ENCODE measurements at regions not wholly inside any gene's neighbourhood (a gene's known extent, or its start where the extent isn't known, plus 50 kb on each side); places are given as distances from the start of the nearest gene placed in this dataset.

DNA sequence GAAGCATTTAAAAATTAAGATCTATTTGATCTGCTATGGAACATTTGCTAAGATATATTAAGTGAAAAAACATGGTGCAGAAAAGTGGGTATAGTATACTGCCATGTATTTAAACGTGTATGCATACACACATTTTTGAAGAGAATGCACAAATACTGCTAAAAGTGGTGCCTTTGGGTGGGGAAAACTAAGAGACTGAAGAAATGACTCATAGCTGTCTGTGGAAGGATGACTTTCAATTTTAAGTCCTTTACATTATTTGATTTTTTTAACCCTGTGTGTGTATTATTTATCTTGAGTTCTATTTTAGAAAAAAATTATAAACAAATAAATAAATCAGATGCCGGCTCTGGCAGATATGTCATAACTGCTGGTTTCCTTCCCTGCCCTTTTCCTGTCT, 120.7 kb upstream of the SLIT3 start:
- in situ Hi-C loops (cut with MboI; ENCODE audit: low pct_unique_long_range_greater_than_20kb, low sequenced_read_pairs), result no loop called here
- no peak for DNase-seq

DNA sequence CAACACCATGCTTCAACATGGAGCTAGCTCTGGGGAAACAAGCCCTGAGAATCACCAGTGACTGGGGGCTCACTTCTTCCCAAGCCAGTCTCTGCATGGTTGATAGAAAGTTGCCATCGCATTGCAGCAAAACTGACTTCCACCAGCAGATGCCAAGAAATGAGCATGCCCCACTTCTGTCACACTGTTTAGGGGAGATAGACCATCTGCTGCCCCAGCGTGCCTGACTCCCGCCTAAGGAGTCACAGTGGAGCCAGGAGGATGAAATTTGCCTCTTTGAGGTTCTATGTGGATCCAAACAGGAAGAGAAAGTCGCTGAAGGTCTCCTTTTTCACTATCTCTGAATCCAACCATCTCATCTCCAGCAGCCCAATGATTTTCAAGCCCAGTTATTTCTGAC, 116.7 kb upstream of the SLIT3 start:
- in situ Hi-C loops (cut with MboI; ENCODE audit: low pct_unique_long_range_greater_than_20kb, low sequenced_read_pairs), result no loop called here
- DNase-seq, result no peak

DNA sequence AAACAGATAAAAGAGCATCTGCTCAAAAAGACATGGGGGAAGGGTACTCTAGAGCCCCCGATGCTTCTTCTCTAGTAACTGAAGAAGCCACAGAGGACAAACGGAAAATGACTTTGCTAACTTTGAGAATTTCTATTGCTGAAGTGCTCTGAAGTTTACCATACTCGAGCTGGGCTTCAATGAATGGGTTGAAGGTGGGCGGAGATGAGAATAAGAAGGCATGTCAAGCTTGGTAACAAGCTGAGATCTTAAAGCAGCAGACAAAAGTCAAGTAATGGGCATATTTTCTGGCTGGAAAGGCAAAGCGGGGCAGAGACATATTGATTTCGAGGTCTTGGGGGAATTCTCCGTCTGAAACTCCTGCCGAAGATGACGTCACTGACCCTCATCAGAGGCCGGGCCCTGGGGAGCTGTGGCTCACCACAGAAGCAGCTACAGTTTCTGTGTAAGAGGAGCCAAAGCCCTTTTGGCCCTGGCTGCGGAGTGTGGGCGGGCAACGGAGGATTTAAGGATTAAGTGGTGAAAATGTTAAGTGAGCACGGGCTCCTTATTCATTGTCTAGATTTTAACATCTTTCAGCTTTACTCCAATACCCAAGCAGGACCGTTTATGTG, 115.8 kb upstream of the SLIT3 start:
- DNase-seq, result no peak
- in situ Hi-C loops (cut with MboI; ENCODE audit: low pct_unique_long_range_greater_than_20kb, low sequenced_read_pairs), result no loop called here

DNA sequence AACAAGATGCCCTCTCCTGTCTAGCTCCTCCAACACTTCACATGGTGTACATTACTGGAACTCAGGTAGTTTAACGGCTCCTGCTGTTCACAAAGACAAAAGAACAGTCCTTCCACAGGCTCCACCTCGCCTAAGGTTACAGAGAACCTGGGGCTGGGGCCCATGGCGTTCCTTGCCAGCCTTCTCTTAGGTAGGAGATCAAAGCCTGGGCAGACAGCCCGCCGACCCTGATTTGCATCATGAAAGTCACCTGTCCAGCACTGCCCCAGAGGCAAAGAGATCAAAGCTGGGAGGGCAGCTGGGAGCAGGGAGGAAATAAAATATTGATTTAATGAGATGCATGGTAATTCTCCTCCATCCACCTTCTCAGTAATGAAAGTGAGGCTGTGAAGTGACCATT, 115.0 kb upstream of the SLIT3 start:
- in situ Hi-C loops (cut with MboI; ENCODE audit: low pct_unique_long_range_greater_than_20kb, low sequenced_read_pairs), result no loop called here
- no peak for DNase-seq

DNA sequence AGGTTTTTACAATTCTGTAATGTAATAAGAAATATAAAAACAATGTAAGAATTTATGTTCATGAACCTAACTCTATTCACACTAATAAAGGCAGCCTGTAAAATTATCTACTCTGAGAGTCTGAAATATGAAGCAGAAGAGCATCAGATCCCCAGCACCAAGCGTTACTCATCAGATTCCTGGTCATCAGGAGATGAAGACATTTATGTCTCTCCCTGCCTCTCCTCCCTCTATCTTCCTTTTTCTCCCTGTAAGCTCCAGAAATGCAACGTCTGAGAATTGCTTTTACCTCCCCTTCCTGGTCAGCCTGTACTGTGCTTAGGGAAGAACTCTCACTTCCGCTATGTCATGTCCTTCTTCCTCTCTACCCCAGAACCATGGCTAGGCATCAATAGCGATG, 114.4 kb upstream of the SLIT3 start:
- in situ Hi-C loops (cut with MboI; ENCODE audit: low pct_unique_long_range_greater_than_20kb, low sequenced_read_pairs), result no loop called here
- no peak for DNase-seq

DNA sequence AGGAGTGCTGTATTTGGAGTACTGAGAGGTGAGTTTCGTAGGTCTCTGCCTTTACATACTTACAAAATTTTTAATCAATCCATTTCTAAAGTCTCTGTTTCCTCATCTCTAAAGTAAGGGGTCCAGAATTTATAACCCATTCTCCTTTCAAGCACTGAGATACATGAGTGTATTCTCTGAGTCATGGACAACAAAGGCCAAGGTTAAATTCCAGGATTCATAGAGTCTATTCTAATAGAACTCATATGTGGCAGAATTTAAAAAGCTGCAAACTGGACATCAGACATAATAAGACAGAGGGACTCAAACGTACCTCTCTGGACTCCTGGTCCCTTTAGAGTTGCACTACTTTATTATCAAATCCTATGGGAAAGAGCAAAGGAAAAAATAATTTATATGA, 112.5 kb upstream of the SLIT3 start:
- DNase-seq, result no peak
- in situ Hi-C loops (cut with MboI; ENCODE audit: low pct_unique_long_range_greater_than_20kb, low sequenced_read_pairs), result no loop called here

DNA sequence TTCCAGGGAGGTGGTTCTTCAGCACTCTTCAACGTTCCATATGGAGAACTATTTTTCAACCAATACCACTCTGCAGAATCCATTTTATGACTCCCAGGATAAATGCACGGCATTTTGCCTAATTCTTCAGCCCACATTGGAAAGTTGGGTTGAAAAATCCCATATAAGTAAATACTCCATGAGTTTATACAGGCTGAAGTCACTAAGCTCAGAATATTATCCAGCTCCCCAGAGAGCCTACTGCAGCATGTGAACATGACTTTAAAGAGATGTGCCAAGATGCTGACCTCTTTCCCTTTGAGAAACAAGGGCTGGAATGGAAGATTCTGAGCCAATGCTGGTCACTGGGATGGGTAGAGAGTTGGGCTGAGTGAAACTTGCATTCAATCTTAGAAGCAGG, 111.9 kb upstream of the SLIT3 start:
- no peak for DNase-seq
- in situ Hi-C loops (cut with MboI; ENCODE audit: low pct_unique_long_range_greater_than_20kb, low sequenced_read_pairs), result no loop called here

DNA sequence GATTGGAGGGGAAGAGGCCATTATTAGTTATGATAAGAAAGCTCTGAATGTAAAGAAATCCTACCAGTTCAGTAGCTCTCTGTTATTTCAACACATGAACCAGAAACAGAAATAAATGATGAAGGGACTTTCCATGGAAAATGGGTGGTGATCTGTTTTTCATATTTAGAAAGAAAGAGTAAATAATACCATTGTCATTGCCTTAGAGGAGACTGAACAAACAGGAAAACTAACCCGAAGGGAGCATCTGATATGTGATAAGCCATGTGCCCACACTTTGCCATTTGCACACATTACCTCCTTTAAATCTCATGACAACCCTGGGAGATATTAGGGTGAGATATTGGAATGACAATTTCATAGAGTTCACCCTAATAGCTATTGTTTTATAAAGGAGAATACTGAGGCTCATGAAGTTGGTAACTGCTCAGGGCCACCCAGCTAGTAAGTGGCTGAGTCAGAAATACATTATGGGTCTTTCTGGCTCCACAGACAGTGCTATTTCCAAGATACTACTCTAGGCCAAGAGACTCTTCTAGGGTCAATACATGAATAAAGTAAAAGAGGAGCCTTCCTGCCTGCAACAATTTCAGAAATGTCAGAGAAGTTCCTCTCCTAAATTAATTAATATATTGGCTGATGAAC, 111.0 kb upstream of the SLIT3 start:
- DNase-seq, result no peak
- in situ Hi-C loops (cut with MboI; ENCODE audit: low pct_unique_long_range_greater_than_20kb, low sequenced_read_pairs), result no loop called here

DNA sequence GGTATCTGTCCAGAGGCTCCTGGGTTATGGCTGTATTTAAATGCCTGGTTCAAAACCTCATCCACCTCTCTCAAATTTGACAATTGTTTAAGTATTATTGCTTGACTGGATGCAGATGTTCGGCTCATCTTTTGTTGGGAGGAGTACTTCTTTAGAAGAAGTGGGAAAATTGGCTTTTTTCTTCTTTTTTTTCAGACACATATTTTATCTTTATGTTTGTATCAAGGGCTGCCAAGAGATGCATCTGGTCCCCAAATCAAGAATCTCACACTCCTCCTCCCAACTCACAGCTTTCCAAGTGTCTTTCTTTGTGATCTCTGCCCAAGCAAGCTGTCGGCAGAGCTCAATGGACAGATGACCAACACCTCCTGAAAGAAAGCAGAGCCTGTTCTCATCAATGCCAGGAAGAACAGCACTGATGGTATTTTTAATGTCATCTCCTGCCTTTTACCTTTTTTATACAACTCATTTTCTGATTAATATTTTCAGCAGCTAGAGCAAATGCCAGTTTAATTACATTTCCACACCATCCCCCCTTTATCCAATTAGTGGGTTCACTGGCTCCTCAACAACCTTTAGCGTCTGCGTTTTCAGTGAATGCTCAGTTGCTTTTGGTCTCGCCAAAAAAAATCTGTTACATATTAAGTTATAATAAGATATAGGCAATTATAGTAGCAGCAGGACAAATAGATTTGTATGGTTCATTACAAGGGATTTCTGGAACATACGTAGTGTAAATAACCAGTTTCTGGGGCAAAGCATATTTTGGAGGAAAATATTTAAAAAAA, 110.3 kb upstream of the SLIT3 start:
- in situ Hi-C loops (cut with MboI; ENCODE audit: low pct_unique_long_range_greater_than_20kb, low sequenced_read_pairs), result no loop called here
- no peak for DNase-seq

DNA sequence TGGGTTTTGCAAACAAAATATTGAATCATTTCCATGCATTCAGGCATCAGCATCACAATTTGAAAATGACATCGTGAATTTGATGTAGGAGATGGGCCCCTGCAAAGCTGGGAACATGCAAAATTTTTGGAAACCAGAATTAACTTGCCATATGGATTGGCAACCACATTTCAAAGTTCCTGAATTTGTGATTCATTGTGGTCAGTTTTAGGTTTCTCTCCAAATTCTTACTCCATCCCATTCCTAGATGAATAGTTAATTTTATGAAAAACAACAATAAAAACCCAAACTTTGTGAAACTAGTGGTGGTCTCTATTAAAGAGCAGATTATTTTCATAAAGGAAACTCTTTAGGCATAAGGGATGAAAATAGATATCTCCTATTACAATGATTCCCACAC, 107.8 kb upstream of the SLIT3 start:
- no peak for DNase-seq
- in situ Hi-C loops (cut with MboI; ENCODE audit: low pct_unique_long_range_greater_than_20kb, low sequenced_read_pairs), result no loop called here

DNA sequence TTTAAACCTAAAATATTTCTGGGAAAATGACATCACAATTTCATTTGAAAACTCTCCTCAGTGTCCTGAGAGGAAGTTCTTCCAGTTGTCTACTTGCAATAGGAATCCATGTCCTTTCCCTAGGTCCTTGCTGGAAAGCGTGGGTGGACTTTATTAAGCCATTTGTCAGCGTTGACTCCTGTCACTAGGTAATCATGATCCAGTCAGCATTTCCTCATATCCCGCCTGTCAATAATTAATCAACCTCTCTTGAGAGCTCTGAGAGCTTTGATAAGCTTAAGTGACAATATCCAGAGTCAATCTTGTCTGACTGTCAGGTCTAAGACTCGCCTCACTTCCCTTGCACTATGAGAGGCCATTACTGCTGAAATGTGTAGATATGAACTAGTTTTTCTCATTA, 107.2 kb upstream of the SLIT3 start:
- DNase-seq, result no peak
- in situ Hi-C loops (cut with MboI; ENCODE audit: low pct_unique_long_range_greater_than_20kb, low sequenced_read_pairs), result no loop called here

DNA sequence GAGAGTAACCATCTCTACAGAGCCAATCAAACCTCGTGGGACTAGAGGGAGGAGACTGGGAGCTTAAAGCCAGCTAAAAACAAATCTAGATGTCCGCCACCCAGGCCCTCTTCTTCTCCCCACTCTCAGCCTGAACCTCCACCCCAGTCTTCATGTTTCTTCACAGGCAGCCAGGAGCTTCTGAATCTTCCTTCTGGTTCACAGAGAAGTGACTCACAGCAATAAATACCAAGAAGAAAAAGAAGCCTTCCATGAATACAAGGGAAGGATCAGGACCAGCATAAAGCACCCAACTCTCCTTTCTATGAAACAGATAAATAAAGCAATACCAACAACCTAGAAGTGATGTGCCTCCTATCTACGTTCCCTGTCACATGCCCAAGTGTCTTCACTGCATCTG, 103.3 kb upstream of the SLIT3 start:
- in situ Hi-C loops (cut with MboI; ENCODE audit: low pct_unique_long_range_greater_than_20kb, low sequenced_read_pairs), result no loop called here
- no peak for DNase-seq

DNA sequence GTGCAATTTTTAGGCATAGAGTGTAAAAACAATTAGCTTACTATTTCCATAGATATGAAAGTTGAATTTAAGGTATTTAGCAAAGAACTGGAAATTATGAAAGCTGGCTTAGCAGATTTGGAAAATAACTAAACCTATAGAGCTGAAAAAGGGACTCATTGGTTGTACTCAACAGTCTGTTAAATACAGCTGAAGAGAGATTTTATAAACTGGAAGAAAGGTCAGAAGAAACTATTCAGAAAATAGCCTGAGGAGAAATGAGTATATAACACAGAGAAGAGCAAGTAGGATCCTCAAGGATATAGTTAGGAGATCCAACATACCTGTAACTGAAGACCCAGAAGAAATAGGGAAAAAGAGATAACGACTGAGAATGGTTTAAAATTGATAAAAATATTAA, 97.6 kb upstream of the SLIT3 start:
- in situ Hi-C loops (cut with MboI; ENCODE audit: low pct_unique_long_range_greater_than_20kb, low sequenced_read_pairs), result no loop called here

DNA sequence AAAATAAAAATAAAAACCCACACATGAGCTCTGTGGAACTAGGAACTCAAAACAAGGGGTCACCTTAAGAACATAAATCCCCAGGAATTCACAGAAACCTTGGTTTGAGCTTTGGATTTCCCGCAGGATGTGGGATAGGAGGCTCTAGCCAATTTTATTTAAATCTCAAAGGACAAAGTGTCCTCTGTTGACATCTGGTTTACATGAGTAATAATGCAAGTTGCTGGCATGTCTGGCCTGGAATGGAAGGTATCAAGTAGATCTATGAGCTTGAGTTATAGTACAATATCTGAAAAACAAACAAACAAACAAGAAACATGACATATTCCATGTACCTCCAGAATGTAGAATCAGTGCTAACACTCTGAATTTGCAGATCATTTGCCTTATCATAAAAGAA, 94.2 kb upstream of the SLIT3 start:
- DNase-seq, result no peak
- in situ Hi-C loops (cut with MboI; ENCODE audit: low pct_unique_long_range_greater_than_20kb, low sequenced_read_pairs), result no loop called here

More for the DNA sequence above, 97.6 kb upstream of the SLIT3 start:
- DNase-seq, result no peak

DNA sequence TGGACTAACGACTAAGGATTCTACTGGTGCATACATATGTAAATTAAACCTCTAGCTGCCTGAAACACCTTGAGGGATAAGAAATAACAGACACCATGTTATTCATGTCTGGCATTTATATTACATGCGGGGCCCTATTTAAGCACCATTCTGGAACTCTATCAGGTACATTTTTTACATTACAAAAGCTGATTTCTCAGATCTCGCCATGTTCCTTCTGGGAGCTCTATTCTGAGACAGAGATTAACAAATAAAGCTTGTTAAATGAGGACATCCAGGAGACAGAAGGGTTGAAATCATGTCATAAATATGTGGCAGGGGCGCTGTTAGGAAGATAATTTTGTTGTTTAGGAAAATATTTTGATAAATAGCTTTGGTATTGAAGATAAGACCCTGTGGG, 93.4 kb upstream of the SLIT3 start:
- in situ Hi-C loops (cut with MboI; ENCODE audit: low pct_unique_long_range_greater_than_20kb, low sequenced_read_pairs), result no loop called here
- DNase-seq, result no peak

DNA sequence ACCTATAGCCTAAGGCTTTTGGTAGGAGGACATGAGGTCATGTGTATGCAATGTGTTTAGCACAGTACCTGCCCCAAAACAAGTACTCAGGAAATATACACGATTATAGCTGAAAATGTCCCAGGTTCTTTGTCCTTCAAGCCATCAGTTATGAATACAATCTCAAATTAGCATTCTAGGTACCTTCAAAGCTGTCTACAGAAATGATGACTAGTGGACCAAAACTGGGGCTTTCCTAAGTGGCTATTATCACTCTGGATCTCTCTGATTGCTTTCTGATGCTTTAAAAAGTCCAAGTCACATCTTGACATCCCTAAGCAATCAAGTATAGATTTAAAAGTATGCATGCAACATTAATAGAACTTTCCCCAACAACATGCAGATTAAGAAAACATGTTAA, 93.0 kb upstream of the SLIT3 start:
- in situ Hi-C loops (cut with MboI; ENCODE audit: low pct_unique_long_range_greater_than_20kb, low sequenced_read_pairs), result no loop called here
- no peak for DNase-seq

DNA sequence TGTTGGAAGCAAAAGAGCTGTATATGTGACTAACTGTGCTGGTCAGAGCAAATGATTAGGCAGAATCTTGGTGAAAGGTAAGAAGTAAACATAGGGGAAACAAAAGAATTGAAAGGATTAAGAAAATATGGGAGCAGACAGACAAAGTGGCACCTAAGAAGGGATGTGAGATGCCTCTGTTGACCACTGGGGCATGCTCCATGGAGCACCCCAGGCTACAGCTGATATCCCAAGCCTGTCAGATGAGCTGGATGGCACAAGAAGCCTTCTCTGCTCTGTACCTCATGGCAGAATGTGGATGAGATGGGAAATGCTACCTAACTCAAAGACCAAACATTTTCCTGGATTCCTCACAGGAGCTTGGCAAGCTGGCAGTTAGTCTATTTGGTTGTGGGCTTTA, 89.3 kb upstream of the SLIT3 start:
- no peak for DNase-seq
- in situ Hi-C loops (cut with MboI; ENCODE audit: low pct_unique_long_range_greater_than_20kb, low sequenced_read_pairs), result no loop called here

DNA sequence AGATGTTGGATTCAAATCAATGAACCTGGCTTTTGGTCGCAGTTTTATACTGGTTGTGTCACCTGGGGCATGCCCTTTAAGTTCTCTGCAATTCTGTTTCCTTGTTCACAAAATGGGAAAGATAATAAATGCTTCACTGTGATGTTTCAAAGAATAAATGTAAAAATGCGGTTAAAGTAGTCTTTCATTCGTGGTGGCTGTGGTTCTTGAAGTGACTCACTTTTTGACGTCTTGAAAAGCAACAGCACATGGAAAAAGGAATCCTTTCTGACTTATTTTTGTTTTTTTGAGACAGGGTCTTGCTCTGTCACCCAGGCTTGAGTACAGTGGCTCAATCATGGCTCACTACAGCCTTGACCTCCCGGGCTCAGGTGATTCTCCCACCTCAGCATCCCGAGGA, 88.4 kb upstream of the SLIT3 start:
- DNase-seq, result no peak
- in situ Hi-C loops (cut with MboI; ENCODE audit: low pct_unique_long_range_greater_than_20kb, low sequenced_read_pairs), result no loop called here

DNA sequence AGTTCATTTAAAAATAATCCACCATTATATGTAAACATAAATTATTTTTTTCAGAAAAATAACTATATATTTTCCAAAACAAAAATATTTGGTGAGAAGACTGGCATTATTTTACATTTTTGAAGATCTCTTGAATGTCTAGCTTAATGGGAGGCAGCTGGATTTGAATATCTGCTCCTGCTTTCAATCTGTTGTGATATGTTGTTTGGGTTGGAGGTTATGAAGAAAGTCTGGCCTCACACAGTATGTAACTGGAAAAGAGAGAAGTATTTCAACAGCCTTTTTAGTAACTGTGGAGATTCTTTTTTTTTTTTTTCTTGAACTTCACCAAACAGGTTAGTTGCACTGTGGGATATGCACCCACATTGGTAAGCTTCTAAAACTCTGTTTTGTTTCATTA, 84.7 kb upstream of the SLIT3 start:
- DNase-seq, result no peak
- in situ Hi-C loops (cut with MboI; ENCODE audit: low pct_unique_long_range_greater_than_20kb, low sequenced_read_pairs), result no loop called here

DNA sequence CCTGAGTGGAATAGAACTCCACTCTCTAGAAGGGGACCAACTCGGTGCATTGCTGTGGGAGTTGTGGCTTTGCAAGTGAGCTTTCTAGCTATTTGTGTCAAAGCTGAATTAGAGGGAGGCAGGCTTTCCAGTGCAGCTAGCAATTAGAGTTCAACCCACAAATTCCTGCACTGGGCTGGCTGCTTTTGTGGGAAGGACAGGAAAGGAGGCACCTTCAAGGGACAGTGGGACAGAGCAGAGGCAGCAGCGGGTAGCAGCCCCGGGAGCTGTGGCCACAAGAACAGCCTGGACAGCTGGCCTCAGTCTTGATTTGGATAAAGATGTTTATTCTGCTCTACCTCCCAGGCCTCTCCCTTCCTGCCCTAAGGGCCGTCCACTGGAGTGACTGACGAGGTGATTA, 83.7 kb upstream of the SLIT3 start:
- DNase-seq, result no peak
- in situ Hi-C loops (cut with MboI; ENCODE audit: low pct_unique_long_range_greater_than_20kb, low sequenced_read_pairs), result no loop called here

DNA sequence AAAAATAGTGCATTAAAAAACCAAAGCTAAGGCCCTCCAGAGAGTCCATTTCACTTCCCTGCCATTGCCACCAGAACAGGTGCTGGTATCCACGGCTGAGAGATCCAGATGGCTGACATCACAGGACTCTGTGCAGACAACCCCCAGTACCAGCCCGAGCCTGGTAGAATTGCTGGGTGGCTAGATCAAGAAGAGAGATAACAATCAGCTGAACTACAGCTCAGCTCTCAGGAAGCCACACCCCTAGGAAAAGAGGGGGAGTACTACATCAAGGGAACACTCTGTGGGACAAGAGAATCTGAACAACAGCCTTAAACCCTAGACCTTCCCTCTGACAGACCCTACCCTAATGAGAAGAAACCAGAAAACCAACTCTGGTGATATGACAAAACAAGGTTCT, 73.8 kb upstream of the SLIT3 start:
- in situ Hi-C loops (cut with MboI; ENCODE audit: low pct_unique_long_range_greater_than_20kb, low sequenced_read_pairs), result no loop called here
- DNase-seq, result no peak
